KOPT-K1 (cell line): ENCODE measurements at regions not wholly inside any gene's neighbourhood (a gene's known extent, or its start where the extent isn't known, plus 50 kb on each side); places are given as distances from the start of the nearest gene placed in this dataset.

Experiments used
- H3K27ac ChIP-seq: fragments of 200-600 bp; sonication (generic); 2 replicates; pipeline ENCODE4 v1.5.1; 2016; ENCODE audit warnings: antibody characterized with exemption, mild to moderate bottlenecking, low read depth, low read length; ENCODE audit not compliant: poor library complexity, severe bottlenecking
- H3K36me3 ChIP-seq: fragments of 200-600 bp; sonication (generic); 2 replicates; pipeline ENCODE4 v1.5.1; 2017; ENCODE audit warnings: antibody characterized with exemption, mild to moderate bottlenecking, low read length, moderate library complexity; ENCODE audit not compliant: insufficient read depth
- H3K9me3 ChIP-seq: fragments of 200-600 bp; sonication (generic); 2 replicates; pipeline ENCODE4 v1.5.1; 2017; ENCODE audit warnings: antibody characterized with exemption, low read length, mild to moderate bottlenecking; ENCODE audit not compliant: insufficient read depth, poor library complexity, severe bottlenecking

DNA sequence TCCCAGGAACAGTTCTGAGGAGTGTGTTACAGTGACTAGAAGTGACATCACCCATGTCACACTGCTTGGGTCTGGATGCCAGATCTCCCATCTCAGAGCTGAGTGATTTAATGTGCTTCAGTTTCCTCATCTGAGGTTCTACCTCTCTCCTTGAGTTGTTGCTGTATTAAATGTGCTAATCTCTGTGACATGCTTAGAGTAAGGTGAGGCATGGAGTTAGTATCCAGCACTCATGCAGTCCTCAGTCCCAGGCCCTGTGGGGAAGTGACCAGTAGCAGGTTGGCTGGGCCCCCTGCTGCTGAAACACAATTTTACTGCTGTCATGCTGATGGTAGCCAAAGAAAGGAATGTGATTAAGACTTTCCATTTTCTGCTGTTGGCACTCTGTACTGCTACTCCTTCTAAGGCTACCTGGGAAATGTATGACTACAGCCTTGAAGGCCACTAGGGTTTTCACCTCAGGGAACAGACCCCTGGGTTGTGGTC lies 639.6 kb downstream of the MID1IP1 start:
- Histone ChIP-seq H3K36me3 (no peaks in the 10 kb centered on the region), H3K9me3 (no peaks in the 10 kb centered on the region), H3K27ac (no peak overlapping the region)

DNA sequence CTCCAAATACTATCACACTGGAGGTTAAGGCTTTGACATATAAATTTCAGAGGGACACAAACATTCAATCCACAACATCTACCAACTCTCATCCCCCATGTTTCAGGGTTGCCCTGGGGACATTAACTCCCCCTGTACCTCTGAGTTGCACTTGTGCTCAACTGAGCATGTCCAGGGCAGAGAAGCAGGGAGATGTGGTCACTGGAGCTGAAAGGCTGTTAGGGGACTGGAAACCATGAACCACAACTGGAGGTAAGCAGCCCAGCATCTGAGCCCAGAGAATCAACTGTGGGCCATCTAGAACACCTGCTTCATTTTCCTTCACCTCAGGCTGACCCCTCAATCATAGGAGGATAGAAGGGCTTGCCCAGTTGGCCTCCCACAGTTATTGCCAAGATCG lies 641.1 kb downstream of the MID1IP1 start:
- Histone ChIP-seq H3K36me3 (no peaks in the 10 kb centered on the region), H3K9me3 (no peaks in the 10 kb centered on the region), H3K27ac (no peak overlapping the region)

DNA sequence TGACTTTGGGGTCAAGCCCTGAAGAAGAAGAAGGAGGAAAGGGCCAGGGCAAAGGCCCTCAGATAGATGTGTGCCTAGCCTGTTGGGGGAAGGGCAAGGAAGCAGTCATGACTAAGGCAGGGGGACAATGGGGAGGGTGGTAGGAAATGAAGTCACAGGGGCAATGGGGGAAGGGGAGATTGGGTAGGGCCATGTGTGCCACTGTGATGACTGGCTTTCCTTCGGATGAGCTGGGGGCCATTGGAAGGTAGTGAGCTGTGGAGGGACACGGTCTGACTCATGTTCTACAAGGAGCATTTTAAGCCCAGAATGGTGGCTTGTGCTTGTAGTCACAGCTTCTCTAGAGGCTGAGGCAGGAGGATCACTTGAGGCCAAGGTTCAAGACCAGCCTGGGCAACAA lies 642.0 kb downstream of the MID1IP1 start:
- Histone ChIP-seq H3K36me3 (no peaks in the 10 kb centered on the region), H3K9me3 (no peaks in the 10 kb centered on the region), H3K27ac (no peak overlapping the region)

DNA sequence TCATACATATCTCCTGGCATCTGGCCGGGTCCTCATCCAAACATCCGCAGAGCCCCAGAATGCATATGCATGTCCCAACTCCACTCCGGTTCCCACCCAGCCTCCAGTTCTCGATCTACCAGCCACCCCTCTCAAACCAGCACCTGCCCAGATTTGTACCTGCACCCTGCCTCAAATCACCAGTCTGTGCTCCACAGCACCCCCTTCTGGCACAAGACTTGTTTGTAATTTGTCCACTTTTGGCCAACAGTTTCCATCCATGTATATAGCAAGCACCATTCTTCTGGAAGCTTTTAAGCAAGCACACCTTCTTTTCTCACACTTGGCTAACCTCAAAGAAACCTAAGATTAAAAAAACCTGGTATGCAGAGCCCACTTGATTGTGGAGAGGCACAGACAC lies 644.1 kb downstream of the MID1IP1 start:
- Histone ChIP-seq H3K9me3 (no peaks in the 10 kb centered on the region), H3K36me3 (no peaks in the 10 kb centered on the region), H3K27ac (no peak overlapping the region)

DNA sequence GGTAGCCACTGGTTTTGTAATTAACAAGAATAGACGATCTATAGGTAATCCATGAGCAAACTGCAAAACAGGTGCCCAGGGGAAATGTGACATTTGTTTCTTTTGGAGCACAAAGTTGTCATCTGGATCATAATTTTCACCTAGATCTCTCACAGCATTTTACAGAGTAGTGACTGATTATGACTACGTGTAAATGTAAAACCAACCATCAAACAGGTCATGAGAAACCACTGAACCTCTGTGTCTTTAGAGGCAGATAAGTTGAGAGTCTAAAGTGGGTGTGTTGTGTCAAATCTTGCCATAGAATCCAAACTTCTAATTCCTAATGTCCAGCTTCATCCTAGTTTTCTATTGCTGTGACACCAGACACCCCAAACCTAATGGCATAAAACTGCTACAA lies 648.1 kb downstream of the MID1IP1 start:
- Histone ChIP-seq H3K36me3 (no peaks in the 10 kb centered on the region), H3K9me3 (no peaks in the 10 kb centered on the region)

DNA sequence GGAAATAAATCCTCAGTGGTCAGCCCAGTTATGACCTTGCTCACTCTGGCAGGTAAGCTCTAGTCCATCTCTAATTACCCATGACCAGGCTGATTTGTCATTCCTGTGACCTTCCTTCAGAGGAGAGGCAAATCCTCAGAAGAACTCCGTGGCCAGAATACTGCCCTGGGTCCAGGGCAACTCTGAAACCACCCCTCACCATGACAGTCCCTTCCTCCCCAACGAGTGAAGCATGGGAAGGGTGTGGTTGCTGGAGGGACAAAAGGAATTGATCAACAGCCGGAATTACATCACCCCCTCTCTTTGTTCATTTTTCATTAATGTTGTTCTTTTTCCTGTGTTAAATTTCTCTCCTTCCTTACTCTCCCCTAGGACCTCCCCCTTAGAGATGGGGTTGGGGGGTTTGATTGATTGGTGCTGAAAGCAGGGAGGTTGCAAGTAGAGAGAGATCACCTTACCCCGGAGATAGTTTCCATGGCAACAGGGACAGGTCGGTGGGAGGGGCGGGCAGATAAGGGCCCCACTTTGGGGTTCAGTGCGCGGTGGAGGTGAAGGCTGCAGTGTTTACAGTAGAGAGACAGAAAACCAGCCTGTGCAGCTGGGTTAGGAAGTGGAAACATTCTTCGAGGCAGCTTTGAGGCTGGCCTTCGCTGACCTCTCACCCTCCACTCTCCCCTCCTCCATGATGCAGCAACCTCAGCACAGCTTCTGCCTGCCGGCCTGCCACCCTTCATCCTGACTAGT lies 647.4 kb downstream of the BCOR start:
- Histone ChIP-seq H3K36me3 (no peaks in the 10 kb centered on the region), H3K27ac (no peak overlapping the region), H3K9me3 (no peaks in the 10 kb centered on the region)

More for the DNA sequence above, 648.1 kb downstream of the MID1IP1 start:
- H3K27ac ChIP-seq, result no peak overlapping the region

DNA sequence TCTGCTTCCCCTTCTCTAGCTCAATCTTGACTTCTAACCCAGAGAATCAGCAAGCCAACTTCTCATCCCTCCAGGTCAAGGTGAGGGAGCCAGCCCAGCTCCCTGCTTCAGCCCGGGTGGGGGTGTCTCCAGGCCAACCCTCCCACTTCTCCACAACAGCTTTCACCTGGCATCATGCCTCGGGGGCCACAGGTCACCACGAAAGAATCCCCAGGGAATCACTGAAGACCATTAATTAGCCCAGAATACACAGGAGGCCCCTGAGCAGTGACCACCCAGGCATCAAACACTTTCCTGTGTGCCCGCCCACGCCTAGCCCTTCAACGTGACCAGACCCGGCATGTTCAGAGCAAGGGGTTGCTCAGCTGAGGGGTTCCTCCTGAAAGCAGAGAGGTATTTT lies 646.7 kb downstream of the BCOR start:
- H3K36me3 ChIP-seq, result no peaks in the 10 kb centered on the region
- no peaks in the 10 kb centered on the region for H3K9me3 ChIP-seq
- H3K27ac ChIP-seq, result no peak overlapping the region

DNA sequence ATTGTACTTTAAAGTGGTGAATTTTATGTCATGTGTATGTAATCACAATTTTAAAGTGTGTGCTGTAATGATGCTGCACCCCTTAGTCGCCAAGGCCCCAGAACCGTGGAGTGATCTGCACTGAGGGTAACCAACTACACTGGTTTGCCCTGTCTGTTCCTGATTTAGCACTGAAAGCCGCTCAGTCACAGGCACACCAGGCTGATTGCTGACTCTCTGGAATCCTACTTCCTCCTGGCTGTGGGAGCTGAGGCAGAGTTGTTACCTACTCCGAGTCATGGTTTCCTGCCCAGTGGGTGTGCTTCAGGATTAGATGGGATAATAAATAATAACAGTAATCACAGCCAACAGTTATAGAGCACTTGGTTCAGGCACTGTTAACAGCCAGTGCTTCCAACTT lies 645.4 kb downstream of the BCOR start:
- Histone ChIP-seq H3K9me3 (no peaks in the 10 kb centered on the region), H3K36me3 (no peaks in the 10 kb centered on the region), H3K27ac (no peak overlapping the region)

DNA sequence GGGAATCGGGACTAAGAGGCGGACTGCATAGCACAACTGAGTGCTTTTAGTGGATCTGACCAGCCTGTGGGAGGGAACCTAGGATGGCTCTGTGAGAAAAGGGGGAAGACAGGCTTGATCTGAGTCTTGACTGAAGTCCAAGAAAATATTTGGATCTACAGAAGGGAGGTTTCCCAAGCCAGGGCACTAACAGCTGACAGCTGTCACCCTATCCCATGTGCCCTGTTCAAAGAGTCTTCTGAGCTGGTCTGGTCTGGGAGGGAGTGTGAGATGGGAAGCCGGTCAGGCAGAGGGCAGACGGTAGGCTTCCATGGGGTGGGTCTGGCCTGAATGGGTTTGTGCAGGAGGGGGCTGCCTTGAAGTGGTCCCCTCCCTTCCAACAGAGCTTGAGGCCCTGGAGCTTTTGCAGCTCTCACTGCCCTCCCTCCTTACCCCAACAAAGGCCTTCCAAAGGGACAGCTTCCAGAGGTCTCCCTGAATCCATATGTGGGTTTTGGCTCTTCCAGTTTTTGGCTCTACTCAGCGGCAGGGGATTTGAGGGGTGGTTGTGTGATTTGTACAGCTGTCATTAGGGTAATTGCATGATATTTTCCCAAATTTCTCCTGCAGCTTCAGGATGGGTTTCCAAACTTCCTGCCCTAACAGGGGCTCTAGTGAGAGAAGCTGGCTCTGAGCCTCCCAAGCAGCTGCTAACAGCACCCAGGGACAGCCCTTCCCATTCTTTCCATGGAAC lies 643.7 kb downstream of the BCOR start:
- no peaks in the 10 kb centered on the region for H3K9me3 ChIP-seq
- H3K36me3 ChIP-seq, result no peaks in the 10 kb centered on the region
- H3K27ac ChIP-seq, result no peak overlapping the region

DNA sequence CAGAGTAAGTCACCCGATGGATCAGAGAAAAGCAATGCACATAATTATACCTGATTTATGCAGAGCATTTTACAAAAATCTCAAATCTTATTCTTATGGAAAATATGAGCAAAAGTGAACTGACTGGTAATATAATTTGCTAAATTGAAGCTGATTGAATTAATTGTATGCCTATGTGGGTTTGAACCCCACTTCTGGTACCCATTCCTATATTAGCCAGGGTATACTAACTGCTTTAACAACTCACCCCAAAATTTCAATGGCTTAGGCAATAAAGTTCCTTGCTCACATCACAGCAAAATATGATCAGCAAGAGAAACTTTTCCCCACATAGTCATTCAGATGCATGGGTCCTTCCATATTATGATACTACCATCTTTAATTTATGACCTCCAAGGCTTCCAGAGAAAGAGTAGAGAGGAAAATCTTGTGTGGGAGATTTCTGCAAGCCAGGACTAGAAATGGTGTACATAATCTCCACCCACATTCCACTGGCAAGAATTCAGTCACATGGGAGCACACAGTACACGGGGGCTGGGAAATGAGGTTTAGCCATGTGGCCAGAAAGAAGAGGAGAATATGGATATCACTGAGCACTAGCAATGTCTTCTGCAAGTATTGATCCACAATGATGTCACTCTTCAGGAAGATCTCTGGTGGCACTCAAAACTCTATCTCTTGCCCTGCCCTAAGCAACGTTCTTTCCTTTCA lies 640.7 kb downstream of the BCOR start:
- no peaks in the 10 kb centered on the region for H3K9me3 ChIP-seq
- H3K36me3 ChIP-seq, result no peaks in the 10 kb centered on the region
- H3K27ac ChIP-seq, result no peak overlapping the region

DNA sequence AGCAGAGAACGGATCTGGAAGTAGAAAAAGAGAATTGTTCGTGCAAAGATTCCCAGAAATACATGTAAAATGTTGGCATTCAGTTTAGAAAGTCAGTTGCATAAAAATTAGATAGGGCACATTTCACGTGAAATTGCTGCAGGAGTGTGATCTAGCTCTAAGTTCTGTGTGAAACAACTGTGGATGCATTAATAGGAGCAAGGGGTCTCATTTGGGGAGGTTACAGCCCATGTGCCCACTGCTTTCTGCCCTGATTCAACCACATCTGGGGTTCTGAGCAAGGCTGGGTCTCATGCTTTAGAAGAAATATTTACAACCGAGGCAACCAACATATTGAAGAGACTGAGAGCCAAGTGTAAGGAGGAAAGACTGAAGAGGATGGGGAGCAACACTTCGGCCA lies 639.0 kb downstream of the BCOR start:
- H3K36me3 ChIP-seq, result no peaks in the 10 kb centered on the region
- H3K9me3 ChIP-seq, result no peaks in the 10 kb centered on the region

DNA sequence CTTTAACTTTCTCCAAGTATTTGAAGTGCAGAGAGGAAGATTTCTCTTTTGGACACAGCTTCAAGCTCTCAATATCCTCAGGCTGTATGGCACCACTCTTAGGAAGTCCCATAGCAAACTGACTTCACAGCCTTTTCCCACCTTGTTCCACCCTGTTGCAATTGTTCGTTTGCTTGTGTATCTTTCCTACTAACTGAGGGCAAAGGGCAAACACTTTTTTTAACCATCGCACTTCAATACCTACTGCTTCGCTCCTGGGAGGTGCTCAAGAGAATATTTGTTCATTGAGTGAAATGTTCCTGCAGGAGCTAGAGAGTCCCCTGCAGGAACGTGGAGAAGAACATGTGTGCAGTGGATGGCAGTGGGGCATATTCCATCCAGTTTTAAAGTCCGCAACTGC lies 638.6 kb downstream of the BCOR start:
- H3K9me3 ChIP-seq, result no peaks in the 10 kb centered on the region
- H3K36me3 ChIP-seq, result no peaks in the 10 kb centered on the region
- H3K27ac ChIP-seq, result no peak overlapping the region

More for the DNA sequence above, 639.0 kb downstream of the BCOR start:
- no peak overlapping the region for H3K27ac ChIP-seq

DNA sequence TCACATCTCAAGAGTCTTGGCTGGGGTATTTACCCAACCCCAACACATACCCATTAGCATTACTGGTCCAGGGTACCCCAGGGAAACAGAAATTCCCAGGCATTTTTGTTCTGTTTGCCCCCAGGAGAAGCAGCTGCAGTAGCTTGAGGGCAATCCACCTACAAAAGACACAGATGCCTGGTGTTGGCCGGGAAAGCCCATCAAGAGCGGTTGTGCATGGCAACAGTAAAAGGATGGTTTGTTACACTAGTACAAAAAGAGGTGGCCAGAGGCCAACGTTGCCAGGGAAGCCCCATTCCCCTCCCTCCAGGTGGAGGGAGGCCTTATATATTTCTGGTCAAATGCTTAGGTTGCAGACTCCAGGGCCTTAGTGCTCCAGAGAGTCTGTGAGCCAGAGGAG lies 637.8 kb downstream of the BCOR start:
- Histone ChIP-seq H3K27ac (no peak overlapping the region), H3K9me3 (no peaks in the 10 kb centered on the region), H3K36me3 (no peaks in the 10 kb centered on the region)

DNA sequence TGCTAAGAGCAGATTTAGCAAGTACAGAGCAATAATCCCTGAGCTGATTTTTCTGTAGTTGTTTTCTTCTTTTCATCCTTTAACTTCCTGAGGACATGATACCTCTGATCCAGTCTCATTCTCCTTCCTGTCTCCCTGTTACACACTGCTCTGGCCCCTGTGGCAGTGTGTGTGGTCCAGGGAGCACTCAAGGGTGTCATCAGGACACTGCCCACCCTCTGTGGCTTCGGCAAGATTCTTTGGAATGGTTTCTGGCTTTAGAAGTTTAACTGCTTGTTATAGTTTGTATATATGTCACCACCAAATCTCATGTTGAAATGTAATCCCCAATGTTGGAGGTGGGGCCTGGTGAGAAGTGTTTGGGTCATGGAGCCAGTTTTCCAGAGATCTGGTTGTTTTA lies 637.3 kb downstream of the BCOR start:
- Histone ChIP-seq H3K9me3 (no peaks in the 10 kb centered on the region), H3K27ac (no peak overlapping the region), H3K36me3 (no peaks in the 10 kb centered on the region)

DNA sequence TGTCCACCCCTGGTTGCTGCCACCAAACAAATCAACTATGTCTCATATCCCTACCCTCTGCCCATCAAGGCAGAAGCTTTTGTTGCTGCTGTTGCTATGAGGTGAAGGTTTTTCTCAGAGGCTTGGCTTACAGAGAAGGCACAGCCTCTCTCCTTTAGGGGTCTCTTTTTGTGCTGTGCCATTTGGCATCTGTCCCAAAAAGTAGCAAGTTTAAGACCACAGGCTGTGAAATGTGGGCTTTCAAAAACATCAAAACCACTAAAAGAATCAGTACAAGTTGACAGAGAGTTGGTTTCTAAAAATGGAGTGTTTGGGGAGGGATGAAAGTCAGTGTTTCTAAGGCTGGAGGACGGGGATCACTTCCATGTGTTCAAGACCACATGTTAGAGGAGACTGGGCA lies 634.9 kb downstream of the BCOR start:
- Histone ChIP-seq H3K9me3 (no peaks in the 10 kb centered on the region), H3K27ac (no peak overlapping the region)

More for the DNA sequence above, 634.9 kb downstream of the BCOR start:
- H3K36me3 ChIP-seq, result no peaks in the 10 kb centered on the region
